SK-N-SH treated with all-trans-retinoic acid at 6 μM for 48 hours (cell line): ENCODE measurements at regions not wholly inside any gene's neighbourhood (a gene's known extent, or its start where the extent isn't known, plus 50 kb on each side); places are given as distances from the start of the nearest gene placed in this dataset.

ENCODE experiments used
- ESRRG ChIP-seq: fragments of 250-450 bp; sonication (Bioruptor Pico); IDR thresholded peaks from 2 replicates; pipeline ENCODE4 v1.6.1; 2021; ENCODE audit warnings: mild to moderate bottlenecking
- ZFP3 ChIP-seq: fragments of 250-450 bp; sonication (Bioruptor Pico); IDR thresholded peaks from 2 replicates; pipeline ENCODE4 v1.5.0; 2020; ENCODE audit warnings: mild to moderate bottlenecking, moderate library complexity
- ZNF8 ChIP-seq: fragments of 450-650 bp; formaldehyde crosslinking; IDR thresholded peaks from 2 replicates; pipeline ENCODE4 v1.5.0; 2020; ENCODE audit warnings: mild to moderate bottlenecking, moderate library complexity
- TF ChIP-seq, protein P1 (sequence below): fragments of 250-450 bp; sonication (Bioruptor Pico); IDR thresholded peaks from 2 replicates; pipeline ENCODE4 v1.8.0; 2020; ENCODE audit warnings: mild to moderate bottlenecking, moderate library complexity, borderline replicate concordance
- TF ChIP-seq, protein P2 (sequence below): fragments of 250-450 bp; sonication (Bioruptor Pico); IDR thresholded peaks from 2 replicates; pipeline ENCODE4 v1.5.1; 2020; ENCODE audit warnings: low read depth, mild to moderate bottlenecking, moderate library complexity

GRCh38 chr15:26157081-26157480 is 294.0 kb upstream of the ATP10A start:
- no peak for TF ChIP-seq ESRRG (CRISPR knock-in tag)
- TF ChIP-seq, protein P1, sequence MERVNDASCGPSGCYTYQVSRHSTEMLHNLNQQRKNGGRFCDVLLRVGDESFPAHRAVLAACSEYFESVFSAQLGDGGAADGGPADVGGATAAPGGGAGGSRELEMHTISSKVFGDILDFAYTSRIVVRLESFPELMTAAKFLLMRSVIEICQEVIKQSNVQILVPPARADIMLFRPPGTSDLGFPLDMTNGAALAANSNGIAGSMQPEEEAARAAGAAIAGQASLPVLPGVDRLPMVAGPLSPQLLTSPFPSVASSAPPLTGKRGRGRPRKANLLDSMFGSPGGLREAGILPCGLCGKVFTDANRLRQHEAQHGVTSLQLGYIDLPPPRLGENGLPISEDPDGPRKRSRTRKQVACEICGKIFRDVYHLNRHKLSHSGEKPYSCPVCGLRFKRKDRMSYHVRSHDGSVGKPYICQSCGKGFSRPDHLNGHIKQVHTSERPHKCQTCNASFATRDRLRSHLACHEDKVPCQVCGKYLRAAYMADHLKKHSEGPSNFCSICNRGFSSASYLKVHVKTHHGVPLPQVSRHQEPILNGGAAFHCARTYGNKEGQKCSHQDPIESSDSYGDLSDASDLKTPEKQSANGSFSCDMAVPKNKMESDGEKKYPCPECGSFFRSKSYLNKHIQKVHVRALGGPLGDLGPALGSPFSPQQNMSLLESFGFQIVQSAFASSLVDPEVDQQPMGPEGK (CRISPR knock-in tag): no peak
- no peak for TF ChIP-seq ZNF8 (CRISPR knock-in tag)
- TF ChIP-seq, protein P2, sequence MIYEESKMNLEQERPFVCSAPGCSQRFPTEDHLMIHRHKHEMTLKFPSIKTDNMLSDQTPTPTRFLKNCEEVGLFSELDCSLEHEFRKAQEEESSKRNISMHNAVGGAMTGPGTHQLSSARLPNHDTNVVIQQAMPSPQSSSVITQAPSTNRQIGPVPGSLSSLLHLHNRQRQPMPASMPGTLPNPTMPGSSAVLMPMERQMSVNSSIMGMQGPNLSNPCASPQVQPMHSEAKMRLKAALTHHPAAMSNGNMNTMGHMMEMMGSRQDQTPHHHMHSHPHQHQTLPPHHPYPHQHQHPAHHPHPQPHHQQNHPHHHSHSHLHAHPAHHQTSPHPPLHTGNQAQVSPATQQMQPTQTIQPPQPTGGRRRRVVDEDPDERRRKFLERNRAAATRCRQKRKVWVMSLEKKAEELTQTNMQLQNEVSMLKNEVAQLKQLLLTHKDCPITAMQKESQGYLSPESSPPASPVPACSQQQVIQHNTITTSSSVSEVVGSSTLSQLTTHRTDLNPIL (CRISPR knock-in tag): no peak
- TF ChIP-seq ZFP3 (CRISPR knock-in tag): no peak
